Keratinocyte (primary cell): ENCODE measurements at regions not wholly inside any gene's neighbourhood (a gene's known extent, or its start where the extent isn't known, plus 50 kb on each side); places are given as distances from the start of the nearest gene placed in this dataset.
"Not testable (repeated sequence)": the region's sequence is repeated elsewhere in the genome, so short reads cannot be mapped to it uniquely, and the experiment has no call there.

Experiments
- CTCF ChIP-seq, 3 experiments: IDR thresholded peaks in 1 of 3; conservative IDR thresholded peaks in 1 of 3; optimal IDR thresholded peaks in 1 of 3; 2 replicates in 2 of 3; 3 replicates in 1 of 3; pipeline versions ENCODE3 to v1.5.1; 2011; ENCODE audit warnings: low read length in 3 of 3, mild to moderate bottlenecking in 3 of 3, moderate library complexity in 2 of 3, control low read depth in 1 of 3, inconsistent platforms in 1 of 3; ENCODE audit not compliant: insufficient read depth in 2 of 3; ENCODE audit errors: extremely low read depth in 1 of 3
- EZH2 ChIP-seq: IDR thresholded peaks from one replicate; pipeline ENCODE4 v1.6.1; 2012; ENCODE audit warnings: inconsistent platforms, mild to moderate bottlenecking, low read length, moderate library complexity

GRCh38 chr9:102174202-102174601 is 435.8 kb upstream of the GRIN3A start:
- TF ChIP-seq CTCF (optimal IDR thresholded peaks at IDR 0.05 in 1 of 3, IDR thresholded peaks at IDR 0.05 in 1 of 3, conservative IDR thresholded peaks at IDR 0.05 in 1 of 3; ENCODE audit: extremely low read depth in 1 of 3, insufficient read depth in 2 of 3, low read length in 3 of 3); EZH2: not testable (repeated sequence)
